ENCODE measurements at regions not wholly inside any gene's neighbourhood (a gene's known extent, or its start where the extent isn't known, plus 50 kb on each side); places are given as distances from the start of the nearest gene placed in this dataset.

- Mint-ChIP-seq H3K36me3 (ENCODE audit: low read depth) (no peaks in the 10 kb centered on the region), H3K4me3 (no peak overlapping the region)
Measured at GRCh38 chr5:174284873-174285272, 239.4 kb downstream of the NSG2 start.

GRCh38 chr5:174287761-174288160, 242.3 kb downstream of the NSG2 start:
- Mint-ChIP-seq H3K36me3 (ENCODE audit: low read depth) (no peaks in the 10 kb centered on the region), H3K27ac (ENCODE audit: unreplicated experiment) (no peak overlapping the region), H3K4me1 (no peaks in the 10 kb centered on the region), H3K4me3 (no peak overlapping the region), H3K27me3 (ENCODE audit: low read depth) (peaks cover 36% of the 10 kb centered on the region), H3K9me3 (no peaks in the 10 kb centered on the region)
- DNase-seq (ENCODE audit: low read depth, low spot score): no peak
- no peak for TF ChIP-seq CTCF (conservative IDR thresholded peaks at IDR 0.05)

More at GRCh38 chr5:174284873-174285272, 239.4 kb downstream of the NSG2 start:
- DNase-seq (ENCODE audit: low read depth, low spot score): no peak
- Mint-ChIP-seq H3K27me3 (ENCODE audit: low read depth) (peaks cover 45% of the 10 kb centered on the region), H3K27ac (ENCODE audit: unreplicated experiment) (no peak overlapping the region), H3K4me1 (no peaks in the 10 kb centered on the region), H3K9me3 (no peaks in the 10 kb centered on the region)
- TF ChIP-seq CTCF (conservative IDR thresholded peaks at IDR 0.05): no peak

- no peaks in the 10 kb centered on the region for H3K9me3 Mint-ChIP-seq
- H3K4me1 Mint-ChIP-seq: no peaks in the 10 kb centered on the region
- no peak overlapping the region for H3K4me3 Mint-ChIP-seq
- no peak for TF ChIP-seq CTCF (conservative IDR thresholded peaks at IDR 0.05)
- H3K27ac Mint-ChIP-seq (ENCODE audit: unreplicated experiment): no peak overlapping the region
- no peaks in the 10 kb centered on the region for H3K36me3 Mint-ChIP-seq (ENCODE audit: low read depth)
- peaks cover 34% of the 10 kb centered on the region for H3K27me3 Mint-ChIP-seq (ENCODE audit: low read depth)
- no peak for DNase-seq (ENCODE audit: low read depth, low spot score)
Measured at GRCh38 chr5:174288439-174288838, 242.9 kb downstream of the NSG2 start.

- TF ChIP-seq CTCF (conservative IDR thresholded peaks at IDR 0.05): no peak
- Mint-ChIP-seq H3K27me3 (ENCODE audit: low read depth) (peaks cover 23% of the 10 kb centered on the region), H3K4me1 (no peaks in the 10 kb centered on the region), H3K27ac (ENCODE audit: unreplicated experiment) (no peak overlapping the region), H3K4me3 (no peak overlapping the region), H3K36me3 (ENCODE audit: low read depth) (no peaks in the 10 kb centered on the region), H3K9me3 (no peaks in the 10 kb centered on the region)
- DNase-seq (ENCODE audit: low read depth, low spot score): no peak
Measured at GRCh38 chr5:174291162-174291561, 245.7 kb downstream of the NSG2 start.

- Mint-ChIP-seq H3K4me1 (no peaks in the 10 kb centered on the region), H3K27ac (ENCODE audit: unreplicated experiment) (no peak overlapping the region), H3K27me3 (ENCODE audit: low read depth) (peaks cover 15% of the 10 kb centered on the region), H3K9me3 (no peaks in the 10 kb centered on the region), H3K36me3 (ENCODE audit: low read depth) (no peaks in the 10 kb centered on the region), H3K4me3 (no peak overlapping the region)
- no peak for DNase-seq (ENCODE audit: low read depth, low spot score)
- TF ChIP-seq CTCF (conservative IDR thresholded peaks at IDR 0.05): no peak
Measured at GRCh38 chr5:174292348-174292747, 246.8 kb downstream of the NSG2 start.

GRCh38 chr5:174293006-174293405, 247.5 kb downstream of the NSG2 start:
- H3K27ac Mint-ChIP-seq (ENCODE audit: unreplicated experiment): no peak overlapping the region
- no peak for DNase-seq (ENCODE audit: low read depth, low spot score)
- no peaks in the 10 kb centered on the region for H3K9me3 Mint-ChIP-seq

More at GRCh38 chr5:174293006-174293405, 247.5 kb downstream of the NSG2 start:
- Mint-ChIP-seq H3K4me3 (no peak overlapping the region), H3K27me3 (ENCODE audit: low read depth) (peaks cover 15% of the 10 kb centered on the region), H3K36me3 (ENCODE audit: low read depth) (no peaks in the 10 kb centered on the region), H3K4me1 (no peaks in the 10 kb centered on the region)
- no peak for TF ChIP-seq CTCF (conservative IDR thresholded peaks at IDR 0.05)
